Caco-2 (cell line): ENCODE measurements at regions not wholly inside any gene's neighbourhood (a gene's known extent, or its start where the extent isn't known, plus 50 kb on each side); places are given as distances from the start of the nearest gene placed in this dataset.

Experiments
- BruUV-seq: library from RNA; stranded (reverse); fragments of 400-500 nt; replicated peaks from 2 replicates; lab custom pipeline; 2021; lab: Mats Ljungman, UMichigan
- CTCF ChIA-PET: fragments of 300-600 bp; sonication (Branson Sonifier 250); formaldehyde crosslinking; loops from one replicate; lab custom pipeline; 2022; ENCODE audit warnings: antibody characterized with exemption; lab: Charles Lee
- POLR2A ChIA-PET: fragments of 300-600 bp; sonication (Branson Sonifier 250); formaldehyde crosslinking; loops from one replicate; lab custom pipeline; 2022; ENCODE audit warnings: antibody characterized with exemption; lab: Charles Lee
- DNase-seq, 2 experiments: peaks; one replicate each; pipeline versions ENCODE4 v3.0.0 to v3.0.0-alpha.2; 2020 to 2022
- H3K27me3 ChIP-seq: replicated peaks from 2 replicates; pipeline ENCODE4 v1.6.0; 2011; ENCODE audit warnings: low read length; ENCODE audit not compliant: control insufficient read depth, insufficient read depth
- H3K36me3 ChIP-seq: 2 replicates; pipeline ENCODE4 v1.5.1; 2011; ENCODE audit warnings: low read length; ENCODE audit not compliant: control insufficient read depth, insufficient read depth
- H3K4me1 ChIP-seq: fragments of 250-450 bp; sonication (Bioruptor Pico); 2 replicates; pipeline ENCODE4 v1.5.1; 2020; ENCODE audit warnings: mild to moderate bottlenecking
- H3K4me3 ChIP-seq: 2 replicates; pipeline ENCODE4 v1.5.1; 2011; ENCODE audit warnings: low read depth, mild to moderate bottlenecking, control low read depth, low read length
- H3K9me3 ChIP-seq: fragments of 250-450 bp; sonication (Bioruptor Pico); 2 replicates; pipeline ENCODE4 v1.5.1; 2020; ENCODE audit warnings: mild to moderate bottlenecking, moderate library complexity
- H3K27ac Mint-ChIP-seq: one replicate; pipeline ENCODE4 v1.8.0; 2022; ENCODE audit warnings: mixed read lengths; ENCODE audit not compliant: unreplicated experiment
- H3K27me3 Mint-ChIP-seq: one replicate; pipeline ENCODE4 v1.8.0; 2022; ENCODE audit warnings: mixed read lengths; ENCODE audit not compliant: insufficient read depth, unreplicated experiment
- H3K36me3 Mint-ChIP-seq: one replicate; pipeline ENCODE4 v1.8.0; 2022; ENCODE audit warnings: mild to moderate bottlenecking, mixed read lengths; ENCODE audit not compliant: insufficient read depth, unreplicated experiment
- H3K4me1 Mint-ChIP-seq: one replicate; pipeline ENCODE4 v1.8.0; 2022; ENCODE audit warnings: low read depth, mixed read lengths; ENCODE audit not compliant: unreplicated experiment
- H3K4me3 Mint-ChIP-seq: one replicate; pipeline ENCODE4 v1.8.0; 2022; ENCODE audit warnings: mild to moderate bottlenecking, moderate library complexity, mixed read lengths; ENCODE audit not compliant: unreplicated experiment
- H3K9me3 Mint-ChIP-seq: one replicate; pipeline ENCODE4 v1.8.0; 2022; ENCODE audit warnings: mixed read lengths; ENCODE audit not compliant: unreplicated experiment
- intact Hi-C: fragments of 100-400 bp; cut with micrococcal nuclease; formaldehyde crosslinking; loops from one replicate; pipeline ENCODE4 v1.10.0; 2022; ENCODE audit not compliant: unreplicated experiment
- TF ChIP-seq, protein P1 (sequence below), 2 experiments: fragments of 200-600 bp in 1 of 2; IDR thresholded peaks; 1 replicate in 1 of 2; 2 replicates in 1 of 2; pipeline versions ENCODE4 v1.5.1 to v1.8.0; 2011 to 2022; ENCODE audit warnings: antibody characterized with exemption in 1 of 2, control low read depth in 1 of 2, inconsistent platforms in 1 of 2, low read depth in 1 of 2, low read length in 1 of 2, mild to moderate bottlenecking in 1 of 2, moderate library complexity in 1 of 2; ENCODE audit not compliant: insufficient read depth in 1 of 2, severe bottlenecking in 1 of 2, unreplicated experiment in 1 of 2

GRCh38 chr3:5317557-5317956, 130.1 kb downstream of the EDEM1 start:
- DNase-seq: no peak
- peaks cover 12% of the 10 kb centered on the region for H3K4me1 Mint-ChIP-seq
- H3K4me3 Mint-ChIP-seq: no peak overlapping the region
- H3K27me3 Mint-ChIP-seq: no peaks in the 10 kb centered on the region
- TF ChIP-seq, protein P1, sequence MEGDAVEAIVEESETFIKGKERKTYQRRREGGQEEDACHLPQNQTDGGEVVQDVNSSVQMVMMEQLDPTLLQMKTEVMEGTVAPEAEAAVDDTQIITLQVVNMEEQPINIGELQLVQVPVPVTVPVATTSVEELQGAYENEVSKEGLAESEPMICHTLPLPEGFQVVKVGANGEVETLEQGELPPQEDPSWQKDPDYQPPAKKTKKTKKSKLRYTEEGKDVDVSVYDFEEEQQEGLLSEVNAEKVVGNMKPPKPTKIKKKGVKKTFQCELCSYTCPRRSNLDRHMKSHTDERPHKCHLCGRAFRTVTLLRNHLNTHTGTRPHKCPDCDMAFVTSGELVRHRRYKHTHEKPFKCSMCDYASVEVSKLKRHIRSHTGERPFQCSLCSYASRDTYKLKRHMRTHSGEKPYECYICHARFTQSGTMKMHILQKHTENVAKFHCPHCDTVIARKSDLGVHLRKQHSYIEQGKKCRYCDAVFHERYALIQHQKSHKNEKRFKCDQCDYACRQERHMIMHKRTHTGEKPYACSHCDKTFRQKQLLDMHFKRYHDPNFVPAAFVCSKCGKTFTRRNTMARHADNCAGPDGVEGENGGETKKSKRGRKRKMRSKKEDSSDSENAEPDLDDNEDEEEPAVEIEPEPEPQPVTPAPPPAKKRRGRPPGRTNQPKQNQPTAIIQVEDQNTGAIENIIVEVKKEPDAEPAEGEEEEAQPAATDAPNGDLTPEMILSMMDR (IDR thresholded peaks at IDR 0.05; ENCODE audit: insufficient read depth in 1 of 2, low read depth in 1 of 2, low read length in 1 of 2, severe bottlenecking in 1 of 2, unreplicated experiment in 1 of 2): no peak
- intact Hi-C loops: no loop called here
- no peaks in the 10 kb centered on the region for H3K27me3 ChIP-seq
- H3K36me3 ChIP-seq: no peaks in the 10 kb centered on the region
- CTCF ChIA-PET: no interaction called here
- no peak overlapping the region for H3K4me3 ChIP-seq
- H3K27ac Mint-ChIP-seq: no peak overlapping the region
- peaks cover 6% of the 10 kb centered on the region for H3K4me1 ChIP-seq
- POLR2A ChIA-PET: no interaction called here
- no TSS peak for BruUV-seq
- H3K9me3 ChIP-seq: no peaks in the 10 kb centered on the region
- H3K36me3 Mint-ChIP-seq: no peaks in the 10 kb centered on the region
- H3K9me3 Mint-ChIP-seq: peaks cover 11% of the 10 kb centered on the region

GRCh38 chr3:5319454-5319853, 131.9 kb downstream of the EDEM1 start:
- BruUV-seq: no TSS peak
- CTCF ChIA-PET: no interaction called here
- POLR2A ChIA-PET: no interaction called here
- H3K36me3 ChIP-seq: no peaks in the 10 kb centered on the region
- Mint-ChIP-seq H3K27me3 (no peaks in the 10 kb centered on the region), H3K9me3 (peaks cover 11% of the 10 kb centered on the region), H3K36me3 (no peaks in the 10 kb centered on the region), H3K27ac (no peak overlapping the region), H3K4me1 (peaks cover 21% of the 10 kb centered on the region), H3K4me3 (no peak overlapping the region)
- no peak for DNase-seq
- TF ChIP-seq, protein P1 (IDR thresholded peaks at IDR 0.05; ENCODE audit: insufficient read depth in 1 of 2, low read depth in 1 of 2, low read length in 1 of 2, severe bottlenecking in 1 of 2, unreplicated experiment in 1 of 2): no peak
- H3K9me3 ChIP-seq: no peaks in the 10 kb centered on the region
- H3K4me1 ChIP-seq: peaks cover 13% of the 10 kb centered on the region
- intact Hi-C loops: no loop called here
- H3K4me3 ChIP-seq: no peak overlapping the region
- no peaks in the 10 kb centered on the region for H3K27me3 ChIP-seq

- TF ChIP-seq, protein P1 (IDR thresholded peaks at IDR 0.05; ENCODE audit: insufficient read depth in 1 of 2, low read depth in 1 of 2, low read length in 1 of 2, severe bottlenecking in 1 of 2, unreplicated experiment in 1 of 2): no peak
- BruUV-seq: no TSS peak
- peaks cover 13% of the 10 kb centered on the region for H3K4me1 ChIP-seq
- H3K9me3 Mint-ChIP-seq: peaks cover 11% of the 10 kb centered on the region
- POLR2A ChIA-PET: no interaction called here
- H3K27ac Mint-ChIP-seq: no peak overlapping the region
- H3K4me1 Mint-ChIP-seq: peaks cover 21% of the 10 kb centered on the region
- H3K36me3 Mint-ChIP-seq: no peaks in the 10 kb centered on the region
- no peak overlapping the region for H3K4me3 Mint-ChIP-seq
- H3K36me3 ChIP-seq: no peaks in the 10 kb centered on the region
- H3K27me3 ChIP-seq: no peaks in the 10 kb centered on the region
- CTCF ChIA-PET: no interaction called here
- DNase-seq: no peak
- intact Hi-C loops: loop anchor here (1.0 kb wide), 1 partner anchor 10 kb away; no protein-coding TSS in a partner anchor
- no peak overlapping the region for H3K4me3 ChIP-seq
- no peaks in the 10 kb centered on the region for H3K9me3 ChIP-seq
- no peaks in the 10 kb centered on the region for H3K27me3 Mint-ChIP-seq
Measured at GRCh38 chr3:5321666-5322340, 134.3 kb downstream of the EDEM1 start.
